ENCODE measurements at regions not wholly inside any gene's neighbourhood (a gene's known extent, or its start where the extent isn't known, plus 50 kb on each side); places are given as distances from the start of the nearest gene placed in this dataset.
"Not testable (repeated sequence)": the region's sequence is repeated elsewhere in the genome, so short reads cannot be mapped to it uniquely, and the experiment has no call there.

- Mint-ChIP-seq H3K27ac (ENCODE audit: unreplicated experiment) (no peak overlapping the region), H3K36me3 (ENCODE audit: low read depth, unreplicated experiment) (no peaks in the 10 kb centered on the region), H3K4me3 (ENCODE audit: unreplicated experiment) (no peak overlapping the region), H3K27me3 (ENCODE audit: unreplicated experiment) (no peaks in the 10 kb centered on the region), H3K4me1 (ENCODE audit: unreplicated experiment) (no peaks in the 10 kb centered on the region), H3K9me3 (ENCODE audit: unreplicated experiment) (no peaks in the 10 kb centered on the region)
- no peak for TF ChIP-seq CTCF (IDR thresholded peaks at IDR 0.05; ENCODE audit: unreplicated experiment)
- no peak for DNase-seq (ENCODE audit: low spot score)
These were observed 93.3 kb upstream of the FANCL start for GRCh38 chr2:58334414-58334813.

- DNase-seq (ENCODE audit: low spot score); H3K27ac Mint-ChIP-seq (ENCODE audit: unreplicated experiment); H3K4me3 Mint-ChIP-seq (ENCODE audit: unreplicated experiment); H3K27me3 Mint-ChIP-seq (ENCODE audit: unreplicated experiment); H3K4me1 Mint-ChIP-seq (ENCODE audit: unreplicated experiment); H3K36me3 Mint-ChIP-seq (ENCODE audit: low read depth, unreplicated experiment); H3K9me3 Mint-ChIP-seq (ENCODE audit: unreplicated experiment): not testable (repeated sequence)
These were observed 84.3 kb upstream of the FANCL start for GRCh38 chr2:58325296-58325895.

GRCh38 chr2:58319481-58319880 is 78.4 kb upstream of the FANCL start:
- no peak overlapping the region for H3K4me3 Mint-ChIP-seq (ENCODE audit: unreplicated experiment)
- H3K36me3 Mint-ChIP-seq (ENCODE audit: low read depth, unreplicated experiment): peaks cover 1% of the 10 kb centered on the region
- no peak overlapping the region for H3K27ac Mint-ChIP-seq (ENCODE audit: unreplicated experiment)
- H3K27me3 Mint-ChIP-seq (ENCODE audit: unreplicated experiment): peaks cover 5% of the 10 kb centered on the region
- no peak for TF ChIP-seq CTCF (IDR thresholded peaks at IDR 0.05; ENCODE audit: unreplicated experiment)
- no peaks in the 10 kb centered on the region for H3K4me1 Mint-ChIP-seq (ENCODE audit: unreplicated experiment)
- H3K9me3 Mint-ChIP-seq (ENCODE audit: unreplicated experiment): no peaks in the 10 kb centered on the region
- DNase-seq (ENCODE audit: low spot score): no peak

- H3K27me3 Mint-ChIP-seq (ENCODE audit: unreplicated experiment); H3K4me1 Mint-ChIP-seq (ENCODE audit: unreplicated experiment); H3K27ac Mint-ChIP-seq (ENCODE audit: unreplicated experiment); H3K4me3 Mint-ChIP-seq (ENCODE audit: unreplicated experiment); H3K36me3 Mint-ChIP-seq (ENCODE audit: low read depth, unreplicated experiment); H3K9me3 Mint-ChIP-seq (ENCODE audit: unreplicated experiment); DNase-seq (ENCODE audit: low spot score): not testable (repeated sequence)
These were observed 77.8 kb upstream of the FANCL start for GRCh38 chr2:58318949-58319348.

GRCh38 chr2:58313926-58314325 is 72.8 kb upstream of the FANCL start:
- H3K4me1 Mint-ChIP-seq (ENCODE audit: unreplicated experiment): no peaks in the 10 kb centered on the region
- H3K27ac Mint-ChIP-seq (ENCODE audit: unreplicated experiment): no peak overlapping the region
- TF ChIP-seq CTCF (IDR thresholded peaks at IDR 0.05; ENCODE audit: unreplicated experiment): no peak
- H3K4me3 Mint-ChIP-seq (ENCODE audit: unreplicated experiment): no peak overlapping the region
- DNase-seq (ENCODE audit: low spot score): no peak
- H3K36me3 Mint-ChIP-seq (ENCODE audit: low read depth, unreplicated experiment): peaks cover 6% of the 10 kb centered on the region
- H3K9me3 Mint-ChIP-seq (ENCODE audit: unreplicated experiment): no peaks in the 10 kb centered on the region
- H3K27me3 Mint-ChIP-seq (ENCODE audit: unreplicated experiment): peaks cover 5% of the 10 kb centered on the region

GRCh38 chr2:58308435-58308834 is 67.3 kb upstream of the FANCL start:
- Mint-ChIP-seq H3K9me3 (ENCODE audit: unreplicated experiment) (no peaks in the 10 kb centered on the region), H3K4me1 (ENCODE audit: unreplicated experiment) (no peaks in the 10 kb centered on the region), H3K36me3 (ENCODE audit: low read depth, unreplicated experiment) (no peaks in the 10 kb centered on the region), H3K4me3 (ENCODE audit: unreplicated experiment) (no peak overlapping the region), H3K27ac (ENCODE audit: unreplicated experiment) (no peak overlapping the region), H3K27me3 (ENCODE audit: unreplicated experiment) (no peaks in the 10 kb centered on the region)
- no peak for TF ChIP-seq CTCF (IDR thresholded peaks at IDR 0.05; ENCODE audit: unreplicated experiment)
- no peak for DNase-seq (ENCODE audit: low spot score)
